Esophagus muscularis mucosa (tissue), 4 donors: ENCODE measurements at regions not wholly inside any gene's neighbourhood (a gene's known extent, or its start where the extent isn't known, plus 50 kb on each side); places are given as distances from the start of the nearest gene placed in this dataset.

Experiments
- DNase-seq: peaks from one replicate; pipeline ENCODE4 v3.0.0-alpha.2; 2017; ENCODE audit errors: extremely low spot score
- H3K27ac ChIP-seq, 4 donors: fragments of 200-600 bp; sonication (generic); replicated peaks in 1 of 4; 1 replicate in 3 of 4; 2 replicates in 1 of 4; pipeline ENCODE4 v1.5.1; 2016 to 2019; ENCODE audit warnings: mild to moderate bottlenecking in 1 of 4
- H3K27me3 ChIP-seq, 4 donors: fragments of 200-600 bp; sonication (generic); one replicate each; pipeline versions ENCODE4 v1.5.1 to v1.6.0; 2016 to 2019
- H3K36me3 ChIP-seq, 4 donors: fragments of 200-600 bp; sonication (generic); one replicate each; pipeline ENCODE4 v1.5.1; 2016 to 2019
- H3K4me1 ChIP-seq, 4 donors: fragments of 200-600 bp; sonication (generic); one replicate each; pipeline ENCODE4 v1.5.1; 2016 to 2019
- H3K4me3 ChIP-seq, 4 donors: fragments of 200-600 bp; sonication (generic); 1 replicate in 2 of 4; 2 replicates in 2 of 4; pipeline ENCODE4 v1.5.1; 2016 to 2019; ENCODE audit warnings: mild to moderate bottlenecking in 4 of 4, moderate library complexity in 1 of 4
- H3K9me3 ChIP-seq, 4 donors: fragments of 200-600 bp; sonication (generic); 1 replicate in 3 of 4; 2 replicates in 1 of 4; pipeline ENCODE4 v1.5.1; 2016 to 2019
- EP300 ChIP-seq: sonication (generic); formaldehyde crosslinking; IDR thresholded peaks from one replicate; pipeline ENCODE4 v1.6.1; 2017; ENCODE audit warnings: antibody characterized with exemption
- POLR2A ChIP-seq: fragments of 450-650 bp; IDR thresholded peaks from one replicate; pipeline ENCODE4 v1.6.1; 2017; ENCODE audit warnings: antibody characterized with exemption, moderate library complexity, mild to moderate bottlenecking, low read depth
- POLR2AphosphoS5 ChIP-seq, 2 donors: sonication (generic); formaldehyde crosslinking; IDR thresholded peaks; one replicate each; pipeline ENCODE4 v1.6.1; 2017; ENCODE audit warnings: antibody characterized with exemption in 2 of 2
- WGBS: methylation state at CpG from one replicate; pipeline ENCODE4 v1.1.5; 2018; 5-methylcytosine and 5-hydroxymethylcytosine counted together
- intact Hi-C: fragments of 100-400 bp; cut with DNase I; formaldehyde crosslinking; loops from one replicate; pipeline ENCODE4 v1.15.1; 2023
- TF ChIP-seq, protein P1 (sequence below), 3 experiments: fragments of 200-600 bp in 2 of 3; fragments of 450-650 bp in 1 of 3; sonication (generic) in 2 of 3; IDR thresholded peaks; one replicate each; pipeline ENCODE4 v1.5.1; 2017 to 2019; ENCODE audit warnings: antibody characterized with exemption in 3 of 3, mild to moderate bottlenecking in 2 of 3, moderate library complexity in 1 of 3

DNA sequence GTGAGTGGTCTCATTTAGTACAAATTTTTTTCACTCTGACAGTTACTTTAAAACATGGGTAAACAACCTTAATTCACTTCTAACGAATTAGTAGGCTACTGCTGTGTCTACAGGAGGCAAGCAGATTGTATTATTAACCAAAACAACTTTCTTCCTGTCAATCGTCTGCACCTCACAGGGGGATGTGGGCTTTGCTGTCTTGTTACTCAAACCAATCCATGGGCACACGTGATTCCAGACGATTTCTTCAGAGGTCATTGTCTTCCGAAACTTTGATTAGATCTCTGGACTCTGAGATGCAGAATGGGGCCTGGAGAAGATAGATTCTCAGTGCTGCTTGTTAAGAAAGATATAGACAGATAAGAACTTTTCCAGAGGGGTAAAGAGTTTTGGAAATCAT, 327.8 kb downstream of the DHX15 start:
- H3K4me1 ChIP-seq, result peaks cover 0 to 6% (median 0%) of the 10 kb centered on the region in 4 donors
- no peaks in the 10 kb centered on the region for H3K36me3 ChIP-seq
- H3K27me3 ChIP-seq, result no peaks in the 10 kb centered on the region
- no peak for TF ChIP-seq POLR2A
- TF ChIP-seq, protein P1, sequence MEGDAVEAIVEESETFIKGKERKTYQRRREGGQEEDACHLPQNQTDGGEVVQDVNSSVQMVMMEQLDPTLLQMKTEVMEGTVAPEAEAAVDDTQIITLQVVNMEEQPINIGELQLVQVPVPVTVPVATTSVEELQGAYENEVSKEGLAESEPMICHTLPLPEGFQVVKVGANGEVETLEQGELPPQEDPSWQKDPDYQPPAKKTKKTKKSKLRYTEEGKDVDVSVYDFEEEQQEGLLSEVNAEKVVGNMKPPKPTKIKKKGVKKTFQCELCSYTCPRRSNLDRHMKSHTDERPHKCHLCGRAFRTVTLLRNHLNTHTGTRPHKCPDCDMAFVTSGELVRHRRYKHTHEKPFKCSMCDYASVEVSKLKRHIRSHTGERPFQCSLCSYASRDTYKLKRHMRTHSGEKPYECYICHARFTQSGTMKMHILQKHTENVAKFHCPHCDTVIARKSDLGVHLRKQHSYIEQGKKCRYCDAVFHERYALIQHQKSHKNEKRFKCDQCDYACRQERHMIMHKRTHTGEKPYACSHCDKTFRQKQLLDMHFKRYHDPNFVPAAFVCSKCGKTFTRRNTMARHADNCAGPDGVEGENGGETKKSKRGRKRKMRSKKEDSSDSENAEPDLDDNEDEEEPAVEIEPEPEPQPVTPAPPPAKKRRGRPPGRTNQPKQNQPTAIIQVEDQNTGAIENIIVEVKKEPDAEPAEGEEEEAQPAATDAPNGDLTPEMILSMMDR (IDR thresholded peaks at IDR 0.05), result no peak
- TF ChIP-seq EP300, result no peak
- TF ChIP-seq POLR2AphosphoS5 (IDR thresholded peaks at IDR 0.05), result no peak
- intact Hi-C loops, result loop anchor here (10.0 kb wide), 1 partner anchor 158 kb away; no protein-coding TSS in a partner anchor
- H3K4me3 ChIP-seq, result no peak overlapping the region
- 50% methylated on average over 5 of the region's 5 CpGs for WGBS
- no peaks in the 10 kb centered on the region for H3K9me3 ChIP-seq
- H3K27ac ChIP-seq, result no peak overlapping the region
- no peak for DNase-seq

DNA sequence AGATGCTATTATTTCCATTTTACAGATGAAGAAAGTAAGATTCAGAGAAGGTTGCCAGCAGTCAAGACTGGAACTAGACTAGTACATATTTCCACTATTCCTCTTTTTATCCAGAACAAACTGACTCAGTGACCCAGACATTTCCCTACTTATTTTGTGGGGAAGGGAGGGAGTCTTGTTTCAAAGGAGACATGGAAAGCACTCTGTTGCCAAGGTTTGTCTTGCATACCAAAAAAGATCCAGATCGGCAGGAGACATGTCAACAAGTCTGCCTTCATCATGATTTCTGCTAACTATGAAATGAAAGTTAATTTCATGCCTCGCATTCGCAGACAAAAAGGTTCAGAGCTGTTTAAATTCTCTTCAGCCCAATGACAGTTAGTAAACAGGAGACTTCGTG, 328.3 kb downstream of the DHX15 start:
- no peak overlapping the region for H3K4me3 ChIP-seq

DNA sequence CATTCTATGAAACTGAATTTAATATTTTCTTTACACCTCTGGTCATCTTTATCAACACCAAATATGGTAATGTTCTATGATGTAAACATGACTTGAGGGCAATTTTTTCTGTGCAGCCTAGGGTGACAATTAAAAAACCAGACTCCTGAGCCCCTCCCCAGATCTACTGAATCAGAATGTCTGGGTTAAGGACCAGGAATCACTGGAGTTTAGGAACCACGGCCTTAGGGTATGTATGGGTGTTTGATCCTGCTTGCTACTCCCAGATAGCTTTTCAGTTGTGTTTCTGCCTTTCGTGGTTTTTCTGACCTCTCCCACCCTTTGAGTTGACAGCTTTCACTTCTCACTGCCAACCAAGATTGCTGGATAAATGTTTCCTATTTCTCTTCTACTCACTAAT, 332.2 kb downstream of the DHX15 start:
- Histone ChIP-seq H3K36me3 (no peaks in the 10 kb centered on the region), H3K4me3 (no peak overlapping the region), H3K9me3 (no peaks in the 10 kb centered on the region), H3K27me3 (no peaks in the 10 kb centered on the region), H3K27ac (no peak overlapping the region), H3K4me1 (peaks cover 17 to 22% (median 19%) of the 10 kb centered on the region in 4 donors)
- 58% methylated on average over 2 of the region's 2 CpGs for WGBS
- intact Hi-C loops, result loop anchor here (10.0 kb wide), 1 partner anchor 163 kb away; no protein-coding TSS in a partner anchor
- DNase-seq, result no peak
- TF ChIP-seq, protein P1 (IDR thresholded peaks at IDR 0.05), result no peak
- TF ChIP-seq EP300 (no peak), POLR2AphosphoS5 (IDR thresholded peaks at IDR 0.05) (no peak), POLR2A (no peak)

More for the DNA sequence above, 328.3 kb downstream of the DHX15 start:
- peaks cover 0 to 2% (median 0%) of the 10 kb centered on the region in 4 donors for H3K4me1 ChIP-seq
- WGBS, result 82% methylated on average over 4 of the region's 4 CpGs
- no peak for TF ChIP-seq EP300
- TF ChIP-seq POLR2A, result no peak
- TF ChIP-seq POLR2AphosphoS5 (IDR thresholded peaks at IDR 0.05), result no peak
- TF ChIP-seq, protein P1 (IDR thresholded peaks at IDR 0.05), result no peak
- no peaks in the 10 kb centered on the region for H3K36me3 ChIP-seq
- no peaks in the 10 kb centered on the region for H3K9me3 ChIP-seq
- no peak overlapping the region for H3K27ac ChIP-seq
- intact Hi-C loops, result loop anchor here (10.0 kb wide), 1 partner anchor 159 kb away; no protein-coding TSS in a partner anchor
- H3K27me3 ChIP-seq, result no peaks in the 10 kb centered on the region
- DNase-seq, result no peak

DNA sequence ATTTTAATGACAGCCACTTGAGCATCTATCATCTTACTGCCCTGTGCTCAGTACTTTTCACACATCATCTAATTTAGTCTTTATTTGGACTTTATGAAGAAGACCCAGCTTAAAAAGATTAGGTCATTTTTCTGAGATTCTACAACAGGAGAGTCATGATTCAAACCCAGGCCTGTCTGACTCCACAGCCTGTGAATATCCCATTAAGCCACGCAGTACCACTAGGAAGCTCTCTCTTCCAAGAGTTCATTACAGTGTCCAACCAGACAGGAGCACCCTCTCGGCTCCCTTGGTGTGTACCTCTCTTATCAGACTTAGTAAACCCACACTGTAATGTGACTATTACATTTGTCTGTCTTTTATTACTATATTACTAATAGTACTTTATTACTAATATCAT, 332.8 kb downstream of the DHX15 start:
- H3K36me3 ChIP-seq, result no peaks in the 10 kb centered on the region
- TF ChIP-seq EP300 (no peak), POLR2AphosphoS5 (IDR thresholded peaks at IDR 0.05) (no peak), POLR2A (no peak)
- TF ChIP-seq, protein P1 (IDR thresholded peaks at IDR 0.05), result no peak
- H3K27ac ChIP-seq, result no peak overlapping the region
- 90% methylated on average over 2 of the region's 2 CpGs for WGBS
- H3K27me3 ChIP-seq, result no peaks in the 10 kb centered on the region
- H3K4me3 ChIP-seq, result no peak overlapping the region
- H3K9me3 ChIP-seq, result no peaks in the 10 kb centered on the region
- DNase-seq, result no peak
- intact Hi-C loops, result loop anchor here (10.0 kb wide), 1 partner anchor 163 kb away; no protein-coding TSS in a partner anchor
- H3K4me1 ChIP-seq, result peaks cover 17 to 22% (median 19%) of the 10 kb centered on the region in 4 donors

DNA sequence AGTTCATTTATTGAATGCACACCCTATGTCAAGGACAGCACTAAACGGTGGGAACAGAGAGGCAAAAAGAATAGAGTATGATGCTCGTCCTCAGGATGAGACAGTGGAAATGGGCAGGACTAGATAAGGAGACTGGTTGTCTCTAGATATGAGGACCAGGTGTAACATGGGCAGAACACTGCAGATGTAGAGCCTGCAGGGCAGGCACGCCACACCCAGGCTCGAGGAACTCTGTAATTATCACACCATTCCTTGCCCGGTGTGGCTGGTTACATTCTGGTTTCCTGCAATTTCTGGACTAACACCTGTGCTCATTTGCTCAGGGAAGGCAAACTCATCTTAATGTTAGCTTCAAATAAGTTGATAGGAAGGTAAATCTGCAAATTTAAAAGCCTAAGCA, 334.4 kb downstream of the DHX15 start:
- WGBS, result 83% methylated on average over 5 of the region's 5 CpGs
- Histone ChIP-seq H3K36me3 (no peaks in the 10 kb centered on the region), H3K4me1 (peaks cover 17 to 26% (median 20%) of the 10 kb centered on the region in 4 donors), H3K27me3 (no peaks in the 10 kb centered on the region), H3K9me3 (no peaks in the 10 kb centered on the region), H3K4me3 (no peak overlapping the region), H3K27ac (peak overlapping the region in 1 of 4 donors; percentile 69)
- no peak for TF ChIP-seq POLR2AphosphoS5 (IDR thresholded peaks at IDR 0.05)
- TF ChIP-seq EP300, result no peak
- TF ChIP-seq, protein P1 (IDR thresholded peaks at IDR 0.05), result no peak
- TF ChIP-seq POLR2A, result no peak
- intact Hi-C loops, result loop anchor here (10.0 kb wide), 1 partner anchor 165 kb away; no protein-coding TSS in a partner anchor
- no peak for DNase-seq
